ENCODE measurements at regions not wholly inside any gene's neighbourhood (a gene's known extent, or its start where the extent isn't known, plus 50 kb on each side); places are given as distances from the start of the nearest gene placed in this dataset.

DNA sequence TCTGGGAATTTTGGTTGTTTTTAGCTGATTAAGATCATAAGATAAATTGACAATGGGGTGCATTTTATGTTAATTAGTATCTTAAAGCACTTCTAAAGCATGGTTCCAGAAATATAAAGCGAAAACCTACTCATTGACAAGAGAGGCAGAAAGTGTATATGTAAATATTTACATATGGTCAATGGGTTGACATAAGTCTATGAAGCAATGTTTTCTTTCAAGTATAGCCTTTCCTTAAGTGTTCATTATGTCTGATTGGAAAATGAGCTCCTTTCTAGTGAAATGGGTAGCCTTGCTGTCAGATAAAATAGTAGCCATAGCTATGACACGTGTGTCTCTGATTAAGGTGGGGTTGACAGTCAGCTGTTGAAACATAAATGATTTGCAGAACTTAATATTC, 365.2 kb upstream of the AGTR1 start:
- no peak for DNase-seq
- Histone ChIP-seq H3K4me3 (ENCODE audit: low read length) (no peak overlapping the region), H3K9me3 (ENCODE audit: control insufficient read depth in 1 of 2, insufficient read depth in 1 of 2, low read length in 2 of 2) (no peaks in the 10 kb centered on the region), H3K27me3 (ENCODE audit: control insufficient read depth in 1 of 2, insufficient read depth in 2 of 2, low read length in 2 of 2) (no peaks in the 10 kb centered on the region), H3K4me1 (ENCODE audit: insufficient read depth, low read length) (no peaks in the 10 kb centered on the region), H3K36me3 (ENCODE audit: insufficient read depth, low read length) (no peaks in the 10 kb centered on the region), H3K27ac (ENCODE audit: low read depth in 1 of 2, low read length in 2 of 2) (no peak overlapping the region)
- POLR2A ChIA-PET, result no interaction called here
- Mint-ChIP-seq H3K4me3 (no peak overlapping the region), H3K9me3 (peaks cover 21% of the 10 kb centered on the region), H3K36me3 (ENCODE audit: low read depth) (no peaks in the 10 kb centered on the region), H3K4me1 (ENCODE audit: low read depth) (no peaks in the 10 kb centered on the region), H3K27ac (no peak overlapping the region), H3K27me3 (no peaks in the 10 kb centered on the region)
- CTCF ChIA-PET, result no interaction called here
- ATAC-seq (ENCODE audit: poor library complexity), result no peak
- intact Hi-C loops (cut with DNase I, micrococcal nuclease), result no loop called here
- TF ChIP-seq, protein P1, sequence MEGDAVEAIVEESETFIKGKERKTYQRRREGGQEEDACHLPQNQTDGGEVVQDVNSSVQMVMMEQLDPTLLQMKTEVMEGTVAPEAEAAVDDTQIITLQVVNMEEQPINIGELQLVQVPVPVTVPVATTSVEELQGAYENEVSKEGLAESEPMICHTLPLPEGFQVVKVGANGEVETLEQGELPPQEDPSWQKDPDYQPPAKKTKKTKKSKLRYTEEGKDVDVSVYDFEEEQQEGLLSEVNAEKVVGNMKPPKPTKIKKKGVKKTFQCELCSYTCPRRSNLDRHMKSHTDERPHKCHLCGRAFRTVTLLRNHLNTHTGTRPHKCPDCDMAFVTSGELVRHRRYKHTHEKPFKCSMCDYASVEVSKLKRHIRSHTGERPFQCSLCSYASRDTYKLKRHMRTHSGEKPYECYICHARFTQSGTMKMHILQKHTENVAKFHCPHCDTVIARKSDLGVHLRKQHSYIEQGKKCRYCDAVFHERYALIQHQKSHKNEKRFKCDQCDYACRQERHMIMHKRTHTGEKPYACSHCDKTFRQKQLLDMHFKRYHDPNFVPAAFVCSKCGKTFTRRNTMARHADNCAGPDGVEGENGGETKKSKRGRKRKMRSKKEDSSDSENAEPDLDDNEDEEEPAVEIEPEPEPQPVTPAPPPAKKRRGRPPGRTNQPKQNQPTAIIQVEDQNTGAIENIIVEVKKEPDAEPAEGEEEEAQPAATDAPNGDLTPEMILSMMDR (IDR thresholded peaks at IDR 0.05), result no peak

DNA sequence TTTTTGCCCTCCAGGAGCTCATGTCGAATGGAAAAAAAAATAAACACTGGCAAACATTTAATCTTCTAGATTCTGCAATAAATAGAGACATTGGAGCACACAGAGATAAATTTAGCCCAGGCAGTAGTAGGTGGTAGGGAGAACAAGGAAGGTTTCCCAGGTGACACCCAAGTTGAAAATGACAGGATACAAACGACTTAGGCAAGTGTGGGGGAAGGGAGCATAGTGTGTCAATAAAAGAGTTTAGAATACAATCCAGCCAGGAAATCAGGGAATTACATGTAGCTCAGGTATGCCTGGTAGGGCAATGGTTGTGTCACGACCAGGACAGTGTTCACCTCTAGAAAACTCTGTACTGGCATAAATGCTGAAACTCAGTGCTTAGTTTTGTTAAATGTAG, 364.6 kb upstream of the AGTR1 start:
- CTCF ChIA-PET, result no interaction called here
- Mint-ChIP-seq H3K36me3 (ENCODE audit: low read depth) (no peaks in the 10 kb centered on the region), H3K27ac (no peak overlapping the region), H3K27me3 (no peaks in the 10 kb centered on the region), H3K4me3 (no peak overlapping the region), H3K4me1 (ENCODE audit: low read depth) (no peaks in the 10 kb centered on the region), H3K9me3 (peaks cover 21% of the 10 kb centered on the region)
- TF ChIP-seq, protein P1 (IDR thresholded peaks at IDR 0.05), result no peak
- no peak overlapping the region for H3K27ac ChIP-seq (ENCODE audit: low read depth in 1 of 2, low read length in 2 of 2)
- no peak for DNase-seq
- H3K36me3 ChIP-seq (ENCODE audit: insufficient read depth, low read length), result no peaks in the 10 kb centered on the region
- H3K4me1 ChIP-seq (ENCODE audit: insufficient read depth, low read length), result no peaks in the 10 kb centered on the region
- H3K27me3 ChIP-seq (ENCODE audit: control insufficient read depth in 1 of 2, insufficient read depth in 2 of 2, low read length in 2 of 2), result no peaks in the 10 kb centered on the region
- H3K4me3 ChIP-seq (ENCODE audit: low read length), result no peak overlapping the region
- no peak for ATAC-seq (ENCODE audit: poor library complexity)
- intact Hi-C loops (cut with DNase I, micrococcal nuclease), result no loop called here
- POLR2A ChIA-PET, result interaction anchor here (0.7 kb wide), 1 partner anchor 462 kb away, joined by 3 read pairs; no protein-coding TSS in a partner anchor
- no peaks in the 10 kb centered on the region for H3K9me3 ChIP-seq (ENCODE audit: control insufficient read depth in 1 of 2, insufficient read depth in 1 of 2, low read length in 2 of 2)

DNA sequence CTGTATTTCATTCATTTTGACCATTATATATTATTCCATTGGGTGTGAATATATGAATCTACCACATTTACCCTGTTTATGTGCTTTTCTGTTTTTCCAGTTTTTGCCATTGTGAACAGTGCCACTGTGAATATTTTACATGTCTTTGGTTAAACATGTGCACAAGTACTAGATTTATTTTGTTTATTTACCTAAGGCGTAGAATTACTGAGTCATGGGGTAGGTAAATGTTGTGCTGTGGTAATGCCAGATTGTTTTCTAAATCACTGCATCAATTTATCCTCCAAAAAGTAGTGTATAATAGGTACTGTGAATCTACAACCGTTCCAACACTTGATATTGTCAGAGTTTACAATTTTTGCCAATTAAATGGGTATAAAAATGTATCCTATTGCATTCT, 362.1 kb upstream of the AGTR1 start:
- POLR2A ChIA-PET, result no interaction called here
- no peaks in the 10 kb centered on the region for H3K27me3 ChIP-seq (ENCODE audit: control insufficient read depth in 1 of 2, insufficient read depth in 2 of 2, low read length in 2 of 2)
- H3K36me3 Mint-ChIP-seq (ENCODE audit: low read depth), result no peaks in the 10 kb centered on the region
- H3K36me3 ChIP-seq (ENCODE audit: insufficient read depth, low read length), result no peaks in the 10 kb centered on the region
- H3K9me3 ChIP-seq (ENCODE audit: control insufficient read depth in 1 of 2, insufficient read depth in 1 of 2, low read length in 2 of 2), result peaks cover 0 to 3% of the 10 kb centered on the region in 2 experiments
- no peaks in the 10 kb centered on the region for H3K4me1 Mint-ChIP-seq (ENCODE audit: low read depth)
- no peak for ATAC-seq (ENCODE audit: poor library complexity)
- no peak overlapping the region for H3K4me3 ChIP-seq (ENCODE audit: low read length)
- intact Hi-C loops (cut with DNase I, micrococcal nuclease), result no loop called here
- peaks cover 18% of the 10 kb centered on the region for H3K9me3 Mint-ChIP-seq
- no peak overlapping the region for H3K27ac Mint-ChIP-seq
- H3K27ac ChIP-seq (ENCODE audit: low read depth in 1 of 2, low read length in 2 of 2), result no peak overlapping the region
- TF ChIP-seq, protein P1 (IDR thresholded peaks at IDR 0.05), result no peak
- DNase-seq, result no peak
- CTCF ChIA-PET, result no interaction called here
- no peaks in the 10 kb centered on the region for H3K27me3 Mint-ChIP-seq
- no peak overlapping the region for H3K4me3 Mint-ChIP-seq
- no peaks in the 10 kb centered on the region for H3K4me1 ChIP-seq (ENCODE audit: insufficient read depth, low read length)

All from CD4-positive, alpha-beta T cell (primary cell).